Astrocyte (in vitro differentiated cells and primary cell): ENCODE measurements at regions not wholly inside any gene's neighbourhood (a gene's known extent, or its start where the extent isn't known, plus 50 kb on each side); places are given as distances from the start of the nearest gene placed in this dataset.

Source experiments
- DNase-seq: peaks from one replicate; pipeline ENCODE4 v3.0.0-alpha.2; 2010; ENCODE audit warnings: low read depth
- FAIRE-seq: peaks from 2 replicates; lab custom pipeline; 2011; peaks lifted over from hg19 to GRCh38; lab: Jason Lieb, UNC
- H2AFZ ChIP-seq: 2 replicates; pipeline ENCODE4 v1.6.0; 2012; ENCODE audit warnings: low read depth, low read length, inconsistent platforms
- H3K27ac ChIP-seq: 2 replicates; pipeline ENCODE4 v1.5.1; 2011; ENCODE audit warnings: low read depth, low read length, inconsistent platforms
- H3K27me3 ChIP-seq: 2 replicates; pipeline ENCODE4 v1.6.0; 2011; ENCODE audit warnings: low read length, inconsistent platforms; ENCODE audit not compliant: insufficient read depth
- H3K36me3 ChIP-seq: 2 replicates; pipeline ENCODE4 v1.5.1; 2011; ENCODE audit warnings: low read length, inconsistent platforms; ENCODE audit not compliant: insufficient read depth
- H3K4me1 ChIP-seq: 2 replicates; pipeline ENCODE4 v1.5.1; 2011; ENCODE audit warnings: low read length, inconsistent platforms; ENCODE audit not compliant: insufficient read depth
- H3K4me2 ChIP-seq: 2 replicates; pipeline ENCODE4 v1.6.0; 2012; ENCODE audit warnings: low read length, inconsistent platforms
- H3K4me3 ChIP-seq: 2 replicates; pipeline ENCODE4 v1.5.1; 2011; ENCODE audit warnings: low read depth, mild to moderate bottlenecking, low read length, inconsistent platforms; ENCODE audit not compliant: insufficient read depth
- H3K79me2 ChIP-seq: 2 replicates; pipeline ENCODE4 v1.6.0; 2012; ENCODE audit warnings: mild to moderate bottlenecking, low read length, inconsistent platforms; ENCODE audit not compliant: insufficient read depth
- H3K9ac ChIP-seq: 2 replicates; pipeline ENCODE4 v1.6.0; 2012; ENCODE audit warnings: mild to moderate bottlenecking, low read length, inconsistent platforms
- H3K9me3 ChIP-seq: 2 replicates; pipeline ENCODE4 v1.5.1; 2012; ENCODE audit warnings: low read depth, mild to moderate bottlenecking, low read length, inconsistent platforms; ENCODE audit not compliant: insufficient read depth
- H4K20me1 ChIP-seq: 2 replicates; pipeline ENCODE4 v1.6.0; 2012; ENCODE audit warnings: low read length, inconsistent platforms; ENCODE audit not compliant: insufficient read depth
- H3K27ac Mint-ChIP-seq: one replicate; pipeline ENCODE4 v1.8.0; 2021; ENCODE audit warnings: mild to moderate bottlenecking, mixed read lengths; ENCODE audit not compliant: unreplicated experiment
- H3K27me3 Mint-ChIP-seq: one replicate; pipeline ENCODE4 v1.8.0; 2021; ENCODE audit warnings: low read depth, mixed read lengths; ENCODE audit not compliant: unreplicated experiment
- H3K36me3 Mint-ChIP-seq: one replicate; pipeline ENCODE4 v1.8.0; 2021; ENCODE audit warnings: low read depth, mixed read lengths; ENCODE audit not compliant: unreplicated experiment
- H3K4me1 Mint-ChIP-seq: one replicate; pipeline ENCODE4 v1.8.0; 2021; ENCODE audit warnings: low read depth, mixed read lengths; ENCODE audit not compliant: unreplicated experiment
- H3K4me3 Mint-ChIP-seq: one replicate; pipeline ENCODE4 v1.8.0; 2021; ENCODE audit warnings: mild to moderate bottlenecking, moderate library complexity, mixed read lengths; ENCODE audit not compliant: unreplicated experiment
- H3K9me3 Mint-ChIP-seq: one replicate; pipeline ENCODE4 v1.8.0; 2021; ENCODE audit warnings: mild to moderate bottlenecking, mixed read lengths; ENCODE audit not compliant: unreplicated experiment
- EZH2 ChIP-seq: IDR thresholded peaks from 2 replicates; pipeline ENCODE4 v1.6.1; 2012; ENCODE audit warnings: mild to moderate bottlenecking, low read length, inconsistent platforms; ENCODE audit not compliant: insufficient read depth
- TF ChIP-seq, protein P1 (sequence below): IDR thresholded peaks from 2 replicates; pipeline ENCODE4 v1.5.1; 2011; ENCODE audit warnings: low read depth, mild to moderate bottlenecking, inconsistent platforms, low read length, moderate library complexity; ENCODE audit not compliant: insufficient read depth

- H3K4me1 Mint-ChIP-seq: no peaks in the 10 kb centered on the region
- H3K4me3 Mint-ChIP-seq: no peak overlapping the region
- Histone ChIP-seq H3K9ac (no peak overlapping the region), H3K4me1 (no peaks in the 10 kb centered on the region), H3K4me3 (no peak overlapping the region), H2AFZ (no peak overlapping the region), H3K36me3 (no peaks in the 10 kb centered on the region), H3K4me2 (no peak overlapping the region), H3K9me3 (peaks cover 8% of the 10 kb centered on the region), H3K27me3 (no peaks in the 10 kb centered on the region), H4K20me1 (no peaks in the 10 kb centered on the region), H3K27ac (no peak overlapping the region), H3K79me2 (no peaks in the 10 kb centered on the region)
- H3K36me3 Mint-ChIP-seq: no peaks in the 10 kb centered on the region
- no peak for FAIRE-seq
- peaks cover 21% of the 10 kb centered on the region for H3K27me3 Mint-ChIP-seq
- no peak for DNase-seq
- TF ChIP-seq EZH2: no peak
- TF ChIP-seq, protein P1, sequence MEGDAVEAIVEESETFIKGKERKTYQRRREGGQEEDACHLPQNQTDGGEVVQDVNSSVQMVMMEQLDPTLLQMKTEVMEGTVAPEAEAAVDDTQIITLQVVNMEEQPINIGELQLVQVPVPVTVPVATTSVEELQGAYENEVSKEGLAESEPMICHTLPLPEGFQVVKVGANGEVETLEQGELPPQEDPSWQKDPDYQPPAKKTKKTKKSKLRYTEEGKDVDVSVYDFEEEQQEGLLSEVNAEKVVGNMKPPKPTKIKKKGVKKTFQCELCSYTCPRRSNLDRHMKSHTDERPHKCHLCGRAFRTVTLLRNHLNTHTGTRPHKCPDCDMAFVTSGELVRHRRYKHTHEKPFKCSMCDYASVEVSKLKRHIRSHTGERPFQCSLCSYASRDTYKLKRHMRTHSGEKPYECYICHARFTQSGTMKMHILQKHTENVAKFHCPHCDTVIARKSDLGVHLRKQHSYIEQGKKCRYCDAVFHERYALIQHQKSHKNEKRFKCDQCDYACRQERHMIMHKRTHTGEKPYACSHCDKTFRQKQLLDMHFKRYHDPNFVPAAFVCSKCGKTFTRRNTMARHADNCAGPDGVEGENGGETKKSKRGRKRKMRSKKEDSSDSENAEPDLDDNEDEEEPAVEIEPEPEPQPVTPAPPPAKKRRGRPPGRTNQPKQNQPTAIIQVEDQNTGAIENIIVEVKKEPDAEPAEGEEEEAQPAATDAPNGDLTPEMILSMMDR: no peak
- H3K27ac Mint-ChIP-seq: no peak overlapping the region
- H3K9me3 Mint-ChIP-seq: peaks cover 7% of the 10 kb centered on the region
These were observed 147.8 kb upstream of the IRX2 start for GRCh38 chr5:2899311-2899710.

GRCh38 chr5:2898661-2899060 lies 147.2 kb upstream of the IRX2 start:
- TF ChIP-seq, protein P1: no peak
- TF ChIP-seq EZH2: no peak
- no peak overlapping the region for H3K4me3 Mint-ChIP-seq
- H2AFZ ChIP-seq: no peak overlapping the region
- FAIRE-seq: no peak
- no peaks in the 10 kb centered on the region for H3K36me3 Mint-ChIP-seq
- no peaks in the 10 kb centered on the region for H3K36me3 ChIP-seq
- H3K9ac ChIP-seq: no peak overlapping the region
- peaks cover 24% of the 10 kb centered on the region for H3K27me3 Mint-ChIP-seq
- H3K27me3 ChIP-seq: no peaks in the 10 kb centered on the region
- no peak overlapping the region for H3K4me3 ChIP-seq
- H3K4me1 ChIP-seq: no peaks in the 10 kb centered on the region
- no peaks in the 10 kb centered on the region for H4K20me1 ChIP-seq
- H3K9me3 ChIP-seq: peaks cover 8% of the 10 kb centered on the region
- H3K4me1 Mint-ChIP-seq: no peaks in the 10 kb centered on the region
- H3K4me2 ChIP-seq: no peak overlapping the region
- H3K27ac Mint-ChIP-seq: no peak overlapping the region
- DNase-seq: no peak
- peaks cover 7% of the 10 kb centered on the region for H3K9me3 Mint-ChIP-seq
- no peaks in the 10 kb centered on the region for H3K79me2 ChIP-seq
- no peak overlapping the region for H3K27ac ChIP-seq

DNA sequence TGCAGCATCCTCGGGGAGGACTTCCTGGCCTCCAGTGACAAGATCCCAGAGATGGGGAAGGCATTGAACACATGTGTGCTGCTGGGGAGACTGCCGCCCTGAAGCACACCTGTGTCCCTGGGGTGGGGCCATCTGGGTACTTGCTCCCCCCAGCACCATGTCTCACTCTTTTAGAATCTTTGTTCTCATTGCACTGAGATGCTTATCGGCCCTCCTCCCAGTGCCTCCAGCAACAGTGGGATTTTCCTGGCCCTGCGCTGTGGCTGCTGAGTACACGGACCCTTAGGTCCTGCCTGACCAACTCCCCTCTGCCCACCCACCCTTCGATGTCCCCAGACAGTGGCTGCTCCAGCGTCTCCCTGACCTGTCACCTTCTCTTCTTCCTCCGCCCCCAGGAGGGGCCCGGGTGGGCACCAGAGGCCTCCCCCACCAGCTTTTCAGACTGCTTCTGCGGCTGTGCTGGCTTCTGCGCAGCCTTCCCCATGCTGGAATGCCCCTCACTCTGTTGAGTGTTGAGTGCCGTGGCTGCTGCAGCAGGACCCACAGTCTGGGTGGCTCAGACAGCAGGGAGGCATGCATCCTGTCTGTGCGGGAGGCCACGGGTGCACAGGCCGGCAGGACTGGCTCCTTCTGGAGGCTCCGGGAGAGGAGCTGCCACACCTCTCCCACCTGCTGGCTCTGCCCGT lies 145.9 kb upstream of the IRX2 start:
- Histone ChIP-seq H3K9me3 (peaks cover 14% of the 10 kb centered on the region), H3K36me3 (no peaks in the 10 kb centered on the region), H3K27me3 (no peaks in the 10 kb centered on the region), H3K27ac (no peak overlapping the region), H3K4me2 (no peak overlapping the region), H3K4me3 (no peak overlapping the region), H3K9ac (no peak overlapping the region), H2AFZ (no peak overlapping the region), H3K4me1 (no peaks in the 10 kb centered on the region), H3K79me2 (no peaks in the 10 kb centered on the region), H4K20me1 (no peaks in the 10 kb centered on the region)
- no peaks in the 10 kb centered on the region for H3K36me3 Mint-ChIP-seq
- H3K4me3 Mint-ChIP-seq: no peak overlapping the region
- FAIRE-seq: no peak
- H3K27ac Mint-ChIP-seq: no peak overlapping the region
- no peak for DNase-seq
- H3K9me3 Mint-ChIP-seq: peaks cover 7% of the 10 kb centered on the region
- TF ChIP-seq EZH2: no peak
- TF ChIP-seq, protein P1: no peak
- H3K4me1 Mint-ChIP-seq: no peaks in the 10 kb centered on the region
- H3K27me3 Mint-ChIP-seq: peaks cover 16% of the 10 kb centered on the region
